ENCODE measurements at regions not wholly inside any gene's neighbourhood (a gene's known extent, or its start where the extent isn't known, plus 50 kb on each side); places are given as distances from the start of the nearest gene placed in this dataset.

DNA sequence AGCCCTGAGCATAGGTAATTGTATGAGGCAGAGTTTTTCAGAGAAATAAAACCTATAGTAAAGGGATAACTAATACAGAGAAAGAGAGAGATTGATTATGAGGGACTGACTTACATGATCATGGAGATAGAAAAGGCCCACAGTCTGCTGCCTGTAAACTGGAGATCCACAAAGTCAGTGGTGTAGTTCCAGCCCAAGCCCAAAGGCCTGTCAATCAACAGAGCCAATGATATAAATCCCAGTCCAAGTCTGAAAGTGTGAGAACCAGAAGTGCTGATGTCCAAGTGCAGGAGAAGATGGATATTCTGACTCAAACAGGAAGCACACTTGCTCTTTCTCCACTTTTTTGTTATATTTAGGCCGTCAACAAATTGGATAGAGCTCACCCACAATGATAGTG is 340.1 kb upstream of the RGS18 start:
- H3K9ac ChIP-seq (ENCODE audit: insufficient read length): no peak overlapping the region
- no peak for DNase-seq (ENCODE audit: low read depth, low spot score)
- TF ChIP-seq POLR2AphosphoS5 (IDR thresholded peaks at IDR 0.05; ENCODE audit: borderline replicate concordance, low read depth, low read length): no peak
- TF ChIP-seq FOXP2 (optimal IDR thresholded peaks at IDR 0.05; ENCODE audit: control extremely low read depth, extremely low read length, insufficient read depth): no peak
- TF ChIP-seq EZH2 (IDR thresholded peaks at IDR 0.05): no peak
- no peaks in the 10 kb centered on the region for H3K9me3 ChIP-seq (ENCODE audit: low read depth, low read length)
- H3K27ac ChIP-seq: no peak overlapping the region
- no peaks in the 10 kb centered on the region for H3K36me3 ChIP-seq (ENCODE audit: insufficient read depth, low read length)
- no peak overlapping the region for H3K4me3 ChIP-seq

DNA sequence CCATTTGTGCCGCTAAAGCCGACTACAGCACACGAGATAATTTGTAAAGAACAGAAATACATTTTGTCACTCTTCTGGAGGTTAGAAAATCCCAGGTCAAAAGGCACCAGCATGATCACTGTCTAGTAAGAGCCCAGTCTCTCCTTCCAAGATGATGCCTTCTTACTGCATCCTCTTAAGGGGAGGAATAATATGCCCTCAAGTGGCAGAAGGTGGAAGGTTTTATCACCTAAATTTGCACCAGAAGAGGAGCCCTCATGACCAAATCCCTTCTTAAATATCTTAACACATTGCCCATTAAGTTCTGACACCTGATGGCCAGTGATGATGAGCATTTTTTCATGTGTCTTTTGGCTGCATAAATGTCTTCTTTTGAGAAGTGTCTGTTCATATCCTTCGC is 326.7 kb upstream of the RGS18 start:
- no peak for TF ChIP-seq POLR2AphosphoS5 (IDR thresholded peaks at IDR 0.05; ENCODE audit: borderline replicate concordance, low read depth, low read length)
- TF ChIP-seq EZH2 (IDR thresholded peaks at IDR 0.05): no peak
- Histone ChIP-seq H3K9me3 (ENCODE audit: low read depth, low read length) (no peaks in the 10 kb centered on the region; the same call in 1 of the 2 replicates), H3K4me3 (no peak overlapping the region), H3K9ac (ENCODE audit: insufficient read length) (no peak overlapping the region), H3K27ac (no peak overlapping the region), H3K36me3 (ENCODE audit: insufficient read depth, low read length) (no peaks in the 10 kb centered on the region)
- DNase-seq (ENCODE audit: low read depth, low spot score): no peak

DNA sequence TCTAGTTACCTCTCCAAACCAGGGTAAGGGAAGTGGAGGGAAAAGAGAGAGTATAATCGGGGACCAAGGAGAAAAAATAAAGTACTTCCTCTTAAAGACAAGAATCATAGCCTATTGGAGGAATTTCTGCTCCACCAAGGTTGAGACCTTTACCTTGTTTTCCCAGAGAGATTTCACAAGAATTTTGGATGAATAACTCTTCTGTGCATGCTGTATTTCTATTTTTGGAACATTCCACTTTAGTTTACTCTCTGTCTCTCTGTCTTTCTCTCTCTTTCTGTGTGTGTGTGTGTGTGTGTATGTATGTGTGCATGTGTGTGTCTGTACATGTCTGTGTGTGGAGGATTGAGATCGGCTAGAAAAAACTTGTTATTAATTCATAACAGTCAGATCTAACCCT is 318.4 kb upstream of the RGS18 start:
- no peaks in the 10 kb centered on the region; the same call in 1 of the 2 replicates for H3K9me3 ChIP-seq (ENCODE audit: low read depth, low read length)
- DNase-seq (ENCODE audit: low read depth, low spot score): no peak
- no peak overlapping the region for H3K27ac ChIP-seq
- H3K36me3 ChIP-seq (ENCODE audit: insufficient read depth, low read length): no peaks in the 10 kb centered on the region
- TF ChIP-seq EZH2 (IDR thresholded peaks at IDR 0.05): no peak
- no peak for TF ChIP-seq FOXP2 (optimal IDR thresholded peaks at IDR 0.05; ENCODE audit: control extremely low read depth, extremely low read length, insufficient read depth)
- TF ChIP-seq POLR2AphosphoS5 (IDR thresholded peaks at IDR 0.05; ENCODE audit: borderline replicate concordance, low read depth, low read length): no peak
- no peak overlapping the region for H3K4me3 ChIP-seq
- no peak overlapping the region for H3K9ac ChIP-seq (ENCODE audit: insufficient read length)

DNA sequence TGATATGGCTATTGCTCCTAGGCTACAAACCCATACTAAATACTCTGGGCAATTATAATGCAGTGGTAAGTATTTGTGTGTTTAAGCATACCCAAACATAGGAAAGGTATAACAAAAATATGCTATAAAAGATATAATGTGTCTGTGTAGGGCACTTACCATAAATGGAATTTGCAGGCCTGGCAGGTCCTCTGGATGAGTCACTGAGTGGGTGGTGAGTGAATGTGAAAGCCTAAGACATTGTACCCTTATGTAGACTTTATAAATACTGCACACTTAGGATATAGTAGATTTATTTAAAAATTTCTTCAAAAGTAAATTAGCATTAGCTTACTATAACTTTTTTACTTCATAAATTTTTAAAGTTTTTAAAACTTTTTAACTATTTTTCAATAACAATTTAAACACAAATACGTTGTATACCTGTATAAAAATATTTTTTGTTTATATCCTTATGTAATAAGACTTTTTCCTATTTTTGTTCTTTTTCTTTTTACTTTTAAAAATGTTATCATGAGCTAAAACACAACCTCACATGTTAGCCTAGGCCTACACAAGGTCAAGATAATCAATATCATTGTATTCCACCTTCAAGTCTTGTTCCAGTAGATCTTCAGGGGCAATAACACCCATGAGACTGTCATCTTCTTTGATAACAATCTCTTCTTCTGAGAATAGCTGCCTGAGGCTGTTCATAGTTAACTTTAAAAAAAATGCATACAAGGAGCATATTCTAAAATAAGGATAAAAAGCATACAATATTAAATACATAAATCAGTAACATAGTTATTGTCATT is 306.3 kb upstream of the RGS18 start:
- H3K9ac ChIP-seq (ENCODE audit: insufficient read length): no peak overlapping the region
- H3K36me3 ChIP-seq (ENCODE audit: insufficient read depth, low read length): no peaks in the 10 kb centered on the region
- no peak overlapping the region for H3K4me3 ChIP-seq
- no peak for TF ChIP-seq POLR2AphosphoS5 (IDR thresholded peaks at IDR 0.05; ENCODE audit: borderline replicate concordance, low read depth, low read length)
- no peak for TF ChIP-seq EZH2 (IDR thresholded peaks at IDR 0.05)
- TF ChIP-seq FOXP2 (optimal IDR thresholded peaks at IDR 0.05; ENCODE audit: control extremely low read depth, extremely low read length, insufficient read depth): no peak
- no peak for DNase-seq (ENCODE audit: low read depth, low spot score)
- no peaks in the 10 kb centered on the region for H3K9me3 ChIP-seq (ENCODE audit: low read depth, low read length)
- no peak overlapping the region for H3K27ac ChIP-seq

DNA sequence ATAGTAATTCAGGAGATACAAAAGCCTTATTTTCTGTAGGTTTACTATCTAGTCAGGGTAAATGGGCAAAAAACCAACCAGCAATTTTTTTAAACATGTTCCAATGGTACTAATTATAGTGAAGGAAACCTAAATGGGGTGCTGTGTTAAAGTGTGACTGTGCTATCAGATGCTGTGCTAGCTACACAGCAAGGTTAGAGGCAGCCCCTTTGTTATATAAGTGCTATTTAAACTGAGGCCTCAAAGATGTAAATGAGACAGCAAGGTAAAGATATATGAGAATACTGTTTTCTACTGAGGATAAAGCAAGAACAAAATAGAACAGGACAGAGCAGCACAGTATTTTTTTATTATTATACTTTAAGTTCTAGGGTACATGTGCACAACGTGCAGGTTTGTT is 305.4 kb upstream of the RGS18 start:
- no peak overlapping the region for H3K27ac ChIP-seq
- no peaks in the 10 kb centered on the region for H3K9me3 ChIP-seq (ENCODE audit: low read depth, low read length)
- no peaks in the 10 kb centered on the region for H3K36me3 ChIP-seq (ENCODE audit: insufficient read depth, low read length)
- H3K9ac ChIP-seq (ENCODE audit: insufficient read length): no peak overlapping the region
- DNase-seq (ENCODE audit: low read depth, low spot score): no peak
- TF ChIP-seq FOXP2 (optimal IDR thresholded peaks at IDR 0.05; ENCODE audit: control extremely low read depth, extremely low read length, insufficient read depth): no peak
- TF ChIP-seq EZH2 (IDR thresholded peaks at IDR 0.05): no peak
- TF ChIP-seq POLR2AphosphoS5 (IDR thresholded peaks at IDR 0.05; ENCODE audit: borderline replicate concordance, low read depth, low read length): no peak
- no peak overlapping the region for H3K4me3 ChIP-seq

DNA sequence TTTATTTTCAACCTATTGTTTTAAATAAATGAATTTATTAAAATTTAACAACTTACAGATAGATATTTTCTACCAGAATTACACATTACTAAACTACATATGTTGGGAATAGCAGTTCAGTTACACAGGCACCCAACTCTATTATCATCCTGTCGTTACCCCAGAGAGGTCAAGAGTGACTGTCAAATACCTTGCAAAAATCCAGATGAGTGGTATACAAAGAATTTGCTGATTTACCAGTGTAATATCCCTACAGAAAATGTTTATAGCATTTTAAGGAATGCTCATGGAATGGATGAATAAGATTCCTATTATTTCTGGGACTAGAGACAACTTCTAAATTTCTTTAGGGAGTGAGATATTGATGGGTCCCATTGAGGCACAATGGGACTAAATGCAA is 300.7 kb upstream of the RGS18 start:
- TF ChIP-seq FOXP2 (optimal IDR thresholded peaks at IDR 0.05; ENCODE audit: control extremely low read depth, extremely low read length, insufficient read depth): no peak
- no peak for TF ChIP-seq POLR2AphosphoS5 (IDR thresholded peaks at IDR 0.05; ENCODE audit: borderline replicate concordance, low read depth, low read length)
- TF ChIP-seq EZH2 (IDR thresholded peaks at IDR 0.05): no peak
- no peaks in the 10 kb centered on the region for H3K9me3 ChIP-seq (ENCODE audit: low read depth, low read length)
- no peak for DNase-seq (ENCODE audit: low read depth, low spot score)
- no peak overlapping the region for H3K27ac ChIP-seq
- no peaks in the 10 kb centered on the region for H3K36me3 ChIP-seq (ENCODE audit: insufficient read depth, low read length)
- H3K4me3 ChIP-seq: no peak overlapping the region
- no peak overlapping the region for H3K9ac ChIP-seq (ENCODE audit: insufficient read length)

DNA sequence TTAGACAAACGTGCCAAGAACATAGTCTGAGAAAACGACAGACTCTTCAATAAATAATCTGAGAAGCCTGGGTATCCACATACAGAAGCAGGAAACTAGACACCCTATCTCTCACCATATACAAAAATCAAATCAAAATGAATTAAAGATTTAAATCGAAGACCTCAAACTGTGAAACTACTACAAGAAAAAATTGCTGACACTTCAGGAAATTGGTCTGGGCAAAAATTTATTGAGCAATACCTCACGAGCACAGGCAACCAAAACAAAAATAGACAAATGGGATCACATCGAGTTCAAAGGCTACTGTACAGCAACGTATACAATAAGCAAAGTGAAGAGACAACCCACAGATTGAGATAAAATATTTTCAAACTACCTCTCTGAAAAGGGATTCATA is 292.8 kb upstream of the RGS18 start:
- Histone ChIP-seq H3K4me3 (no peak overlapping the region), H3K27ac (no peak overlapping the region), H3K9ac (ENCODE audit: insufficient read length) (no peak overlapping the region), H3K9me3 (ENCODE audit: low read depth, low read length) (no peaks in the 10 kb centered on the region), H3K36me3 (ENCODE audit: insufficient read depth, low read length) (no peaks in the 10 kb centered on the region)
- DNase-seq (ENCODE audit: low read depth, low spot score): no peak
- TF ChIP-seq POLR2AphosphoS5 (IDR thresholded peaks at IDR 0.05; ENCODE audit: borderline replicate concordance, low read depth, low read length) (no peak), FOXP2 (optimal IDR thresholded peaks at IDR 0.05; ENCODE audit: control extremely low read depth, extremely low read length, insufficient read depth) (no peak), EZH2 (IDR thresholded peaks at IDR 0.05) (no peak)

DNA sequence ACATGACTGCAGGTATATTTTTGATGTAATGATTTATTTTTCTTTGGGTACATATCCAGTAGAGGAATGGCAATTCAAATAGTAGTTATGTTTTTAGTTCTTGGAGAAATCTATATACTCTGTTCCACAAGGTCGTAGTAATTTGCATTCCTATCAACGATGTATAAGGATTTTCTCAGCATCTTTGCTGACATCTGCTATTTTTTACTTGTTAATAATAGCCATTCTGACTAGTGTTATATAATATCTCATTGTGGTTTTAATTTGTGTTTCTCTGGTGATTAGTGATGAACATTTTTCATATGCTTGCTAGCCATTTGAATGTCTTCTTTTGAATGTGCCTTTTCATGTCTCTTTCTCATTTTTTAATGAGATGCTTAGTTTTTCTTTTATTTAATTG is 292.1 kb upstream of the RGS18 start:
- no peak for TF ChIP-seq EZH2 (IDR thresholded peaks at IDR 0.05)
- TF ChIP-seq FOXP2 (optimal IDR thresholded peaks at IDR 0.05; ENCODE audit: control extremely low read depth, extremely low read length, insufficient read depth): no peak
- no peak for TF ChIP-seq POLR2AphosphoS5 (IDR thresholded peaks at IDR 0.05; ENCODE audit: borderline replicate concordance, low read depth, low read length)
- Histone ChIP-seq H3K36me3 (ENCODE audit: insufficient read depth, low read length) (no peaks in the 10 kb centered on the region), H3K9ac (ENCODE audit: insufficient read length) (no peak overlapping the region), H3K27ac (no peak overlapping the region), H3K9me3 (ENCODE audit: low read depth, low read length) (no peaks in the 10 kb centered on the region), H3K4me3 (no peak overlapping the region)
- no peak for DNase-seq (ENCODE audit: low read depth, low spot score)
